ENCODE measurements at regions not wholly inside any gene's neighbourhood (a gene's known extent, or its start where the extent isn't known, plus 50 kb on each side); places are given as distances from the start of the nearest gene placed in this dataset.

- ChIA-PET POLR2A (interaction anchor here (0.8 kb wide), 1 partner anchor 45 kb away, joined by 3 read pairs; no protein-coding TSS in a partner anchor), CTCF (ENCODE audit: low intra/inter-chr PET ratio) (no interaction called here)
- Histone ChIP-seq H3K4me3 (no peak overlapping the region), H3K4me2 (ENCODE audit: insufficient read depth, low read length) (no peak overlapping the region), H3K9me1 (ENCODE audit: control insufficient read depth, insufficient read depth, low read length) (no peaks in the 10 kb centered on the region), H3K36me3 (ENCODE audit: control insufficient read depth, insufficient read depth, low read length) (no peaks in the 10 kb centered on the region), H3K9ac (ENCODE audit: insufficient read depth in 1 of 2, low read depth in 2 of 2, low read length in 2 of 2) (no peak overlapping the region), H3K27me3 (ENCODE audit: control insufficient read depth in 2 of 2, insufficient read depth in 2 of 2, low read length in 2 of 2) (no peaks in the 10 kb centered on the region), H3K4me1 (replicated peaks in 1 of 2; ENCODE audit: control insufficient read depth in 2 of 2, insufficient read depth in 2 of 2, low read length in 2 of 2) (peaks cover 0 to 15% of the 10 kb centered on the region in 2 experiments; a peak in 3 of 5 replicates), H3K27ac (ENCODE audit: extremely low read depth, low read depth, low read length) (no peak overlapping the region), H2AFZ (ENCODE audit: low read depth, low read length) (no peak overlapping the region; the same call in none of the 2 replicates), H3K79me2 (ENCODE audit: control insufficient read depth, insufficient read depth, low read length) (no peaks in the 10 kb centered on the region), H3K9me3 (replicated peaks; ENCODE audit: control insufficient read depth, insufficient read depth, low read depth, low read length) (no peaks in the 10 kb centered on the region), H4K20me1 (replicated peaks; ENCODE audit: control insufficient read depth, insufficient read depth, low read length) (no peaks in the 10 kb centered on the region)
- no peak for DNase-seq (ENCODE audit: extremely low read depth in 1 of 4, low spot score in 3 of 4)
- intact Hi-C loops (cut with micrococcal nuclease), result loop anchor here (1.0 to 10.0 kb wide), 4 partner anchors 269 to 557 kb away; partner anchors contain the start of gene CITED2
- ATAC-seq, result no peak
- WGBS (ENCODE audit: insufficient coverage, low coverage, missing lambda C conversion rate), result 38% methylated on average over 3 of the region's 3 CpGs
- TF ChIP-seq DACH1 (IDR thresholded peaks at IDR 0.05; ENCODE audit: partially characterized antibody), result no peak
- TF ChIP-seq FOXM1 (IDR thresholded peaks at IDR 0.05; ENCODE audit: low read depth), result no peak
- TF ChIP-seq FOXM1 (CRISPR knock-in tag; IDR thresholded peaks at IDR 0.05; ENCODE audit: low read depth), result no peak
- TF ChIP-seq HIVEP1 (CRISPR knock-in tag; IDR thresholded peaks at IDR 0.05), result no peak
- TF ChIP-seq ZBED1 (IDR thresholded peaks at IDR 0.05), result no peak
- no peak for TF ChIP-seq ZNF57 (CRISPR knock-in tag; IDR thresholded peaks at IDR 0.05)
- in situ Hi-C loops (cut with MboI), result no loop called here
- FAIRE-seq, result no peak
- no TSS peak for BruUV-seq (replicated peaks)
Measured at GRCh38 chr6:139926711-139927110, 552.3 kb upstream of the CITED2 start.

- Histone ChIP-seq H3K9me3 (replicated peaks; ENCODE audit: control insufficient read depth, insufficient read depth, low read depth, low read length) (no peaks in the 10 kb centered on the region), H4K20me1 (replicated peaks; ENCODE audit: control insufficient read depth, insufficient read depth, low read length) (no peaks in the 10 kb centered on the region), H3K4me3 (no peak overlapping the region), H3K4me1 (replicated peaks in 1 of 2; ENCODE audit: control insufficient read depth in 2 of 2, insufficient read depth in 2 of 2, low read length in 2 of 2) (peaks cover 0 to 15% of the 10 kb centered on the region in 2 experiments; a peak in 3 of 5 replicates), H3K36me3 (ENCODE audit: control insufficient read depth, insufficient read depth, low read length) (no peaks in the 10 kb centered on the region), H3K9ac (ENCODE audit: insufficient read depth in 1 of 2, low read depth in 2 of 2, low read length in 2 of 2) (no peak overlapping the region), H3K4me2 (ENCODE audit: insufficient read depth, low read length) (no peak overlapping the region), H3K27ac (ENCODE audit: extremely low read depth, low read depth, low read length) (no peak overlapping the region), H3K9me1 (ENCODE audit: control insufficient read depth, insufficient read depth, low read length) (no peaks in the 10 kb centered on the region), H3K27me3 (ENCODE audit: control insufficient read depth in 2 of 2, insufficient read depth in 2 of 2, low read length in 2 of 2) (no peaks in the 10 kb centered on the region), H2AFZ (ENCODE audit: low read depth, low read length) (peak overlapping the region; percentile 55), H3K79me2 (ENCODE audit: control insufficient read depth, insufficient read depth, low read length) (no peaks in the 10 kb centered on the region)
- no peak for DNase-seq (ENCODE audit: extremely low read depth in 1 of 4, low spot score in 3 of 4)
- intact Hi-C loops (cut with micrococcal nuclease) (loop anchor here (2.0 to 10.0 kb wide), 3 partner anchors 269 to 551 kb away; partner anchors contain the start of gene CITED2), in situ Hi-C loops (cut with MboI) (no loop called here)
- ATAC-seq, result no peak
- 51% methylated on average over 11 of the region's 11 CpGs for WGBS (ENCODE audit: insufficient coverage, low coverage, missing lambda C conversion rate)
- ChIA-PET POLR2A (interaction anchor here (0.8 to 1.0 kb wide), 2 partner anchors 44 to 288 kb away, joined by 3 read pairs; no protein-coding TSS in a partner anchor), CTCF (ENCODE audit: low intra/inter-chr PET ratio) (no interaction called here)
- FAIRE-seq, result no peak
- BruUV-seq (replicated peaks), result no TSS peak
- TF ChIP-seq GTF2A2 (tag; IDR thresholded peaks at IDR 0.05) (no peak), CBFA2T3 (IDR thresholded peaks at IDR 0.05) (peak; percentile 69), DMBX1 (CRISPR knock-in tag; IDR thresholded peaks at IDR 0.05; ENCODE audit: borderline replicate concordance) (no peak), CEBPB (tag; IDR thresholded peaks at IDR 0.05) (peak; percentile 40), TAL1 (IDR thresholded peaks at IDR 0.05) (peak; percentile 40; the same call in 1 of the 2 replicates), CBFA2T2 (conservative IDR thresholded peaks at IDR 0.05) (peak; percentile 39; the same call in 1 of the 2 replicates), RCOR1 (IDR thresholded peaks at IDR 0.05; ENCODE audit: borderline replicate concordance in 1 of 2, low read depth in 2 of 2, low read length in 2 of 2) (0 out of 4 replicates have a peak, but pooled peaks of 1 of the 2 experiments have one; percentile 30), ZKSCAN8 (CRISPR knock-in tag; IDR thresholded peaks at IDR 0.05) (no peak), TCF3 (CRISPR knock-in tag; IDR thresholded peaks at IDR 0.05) (0 out of 2 replicates have a peak, but pooled peaks have one; percentile 19), ZNF75A (CRISPR knock-in tag; IDR thresholded peaks at IDR 0.05) (no peak), MEF2D (tag; conservative IDR thresholded peaks at IDR 0.05; ENCODE audit: low read depth) (no peak)
Measured at GRCh38 chr6:139925894-139926641, 551.6 kb upstream of the CITED2 start.

Data from K562 (cell line).